ENCODE measurements at regions not wholly inside any gene's neighbourhood (a gene's known extent, or its start where the extent isn't known, plus 50 kb on each side); places are given as distances from the start of the nearest gene placed in this dataset.

- Mint-ChIP-seq H3K4me1 (peaks cover 2% of the 10 kb centered on the region), H3K9me3 (peaks cover 3% of the 10 kb centered on the region), H3K27ac (ENCODE audit: unreplicated experiment) (no peak overlapping the region), H3K36me3 (ENCODE audit: low read depth) (no peaks in the 10 kb centered on the region), H3K4me3 (no peak overlapping the region), H3K27me3 (ENCODE audit: low read depth) (no peaks in the 10 kb centered on the region)
- TF ChIP-seq, protein P1, sequence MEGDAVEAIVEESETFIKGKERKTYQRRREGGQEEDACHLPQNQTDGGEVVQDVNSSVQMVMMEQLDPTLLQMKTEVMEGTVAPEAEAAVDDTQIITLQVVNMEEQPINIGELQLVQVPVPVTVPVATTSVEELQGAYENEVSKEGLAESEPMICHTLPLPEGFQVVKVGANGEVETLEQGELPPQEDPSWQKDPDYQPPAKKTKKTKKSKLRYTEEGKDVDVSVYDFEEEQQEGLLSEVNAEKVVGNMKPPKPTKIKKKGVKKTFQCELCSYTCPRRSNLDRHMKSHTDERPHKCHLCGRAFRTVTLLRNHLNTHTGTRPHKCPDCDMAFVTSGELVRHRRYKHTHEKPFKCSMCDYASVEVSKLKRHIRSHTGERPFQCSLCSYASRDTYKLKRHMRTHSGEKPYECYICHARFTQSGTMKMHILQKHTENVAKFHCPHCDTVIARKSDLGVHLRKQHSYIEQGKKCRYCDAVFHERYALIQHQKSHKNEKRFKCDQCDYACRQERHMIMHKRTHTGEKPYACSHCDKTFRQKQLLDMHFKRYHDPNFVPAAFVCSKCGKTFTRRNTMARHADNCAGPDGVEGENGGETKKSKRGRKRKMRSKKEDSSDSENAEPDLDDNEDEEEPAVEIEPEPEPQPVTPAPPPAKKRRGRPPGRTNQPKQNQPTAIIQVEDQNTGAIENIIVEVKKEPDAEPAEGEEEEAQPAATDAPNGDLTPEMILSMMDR (conservative IDR thresholded peaks at IDR 0.05) = no peak
- DNase-seq (ENCODE audit: low read depth, low spot score) = no peak
Measured at GRCh38 chr4:135833529-135833928, 1631.9 kb upstream of the PABPC4L start.

DNA sequence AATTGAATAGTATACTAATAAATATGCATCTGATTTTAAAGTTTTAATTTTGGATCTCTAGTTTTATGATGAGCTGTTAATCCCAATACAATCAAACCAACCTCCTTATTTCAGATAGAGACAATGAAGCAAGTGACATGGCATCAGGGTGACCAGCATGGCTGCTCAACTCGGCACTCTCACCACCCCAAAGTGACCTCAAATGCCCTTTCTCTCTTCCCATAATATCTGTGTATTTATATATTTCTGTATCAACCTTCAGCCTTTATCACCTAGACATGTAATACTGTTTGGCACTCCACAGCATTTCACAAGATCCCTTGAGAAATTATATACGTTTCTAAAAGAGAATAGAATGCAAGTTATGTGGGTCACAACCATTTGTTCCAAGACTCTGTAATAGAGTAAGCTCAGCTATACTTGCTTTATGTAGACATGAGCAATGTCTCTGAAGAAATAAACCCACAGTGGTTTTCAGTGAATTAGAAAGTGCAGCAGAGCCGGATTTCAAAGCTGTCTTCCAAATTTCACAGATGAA lies 1623.2 kb upstream of the PABPC4L start:
- DNase-seq (ENCODE audit: low read depth, low spot score) = no peak
- TF ChIP-seq, protein P1 (conservative IDR thresholded peaks at IDR 0.05) = no peak
- Mint-ChIP-seq H3K4me3 (no peak overlapping the region), H3K27me3 (ENCODE audit: low read depth) (no peaks in the 10 kb centered on the region), H3K27ac (ENCODE audit: unreplicated experiment) (no peak overlapping the region), H3K36me3 (ENCODE audit: low read depth) (no peaks in the 10 kb centered on the region), H3K9me3 (no peaks in the 10 kb centered on the region), H3K4me1 (no peaks in the 10 kb centered on the region)

DNA sequence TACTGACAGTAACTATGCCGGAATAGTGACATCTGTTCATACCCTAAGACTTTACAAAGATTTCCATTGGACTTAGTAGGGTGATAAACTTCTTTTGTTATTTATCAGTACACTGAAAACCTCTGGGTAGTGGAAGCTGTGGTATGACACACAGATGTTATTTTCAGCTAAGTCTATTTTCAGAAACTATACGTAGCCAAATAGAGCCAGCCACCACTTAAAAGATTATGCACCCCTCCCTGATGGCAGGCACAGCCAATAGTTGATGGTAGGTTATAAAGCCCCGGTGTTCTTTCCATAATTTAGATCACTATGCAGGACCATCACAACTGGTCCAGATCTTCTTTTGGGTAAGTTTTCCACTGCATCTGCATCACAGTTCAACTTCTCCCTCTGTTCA lies 1603.2 kb upstream of the PABPC4L start:
- DNase-seq (ENCODE audit: low read depth, low spot score) = no peak
- H3K36me3 Mint-ChIP-seq (ENCODE audit: low read depth) = no peaks in the 10 kb centered on the region
- H3K4me1 Mint-ChIP-seq = no peaks in the 10 kb centered on the region
- TF ChIP-seq, protein P1 (conservative IDR thresholded peaks at IDR 0.05) = no peak
- no peaks in the 10 kb centered on the region for H3K9me3 Mint-ChIP-seq
- no peak overlapping the region for H3K27ac Mint-ChIP-seq (ENCODE audit: unreplicated experiment)
- no peaks in the 10 kb centered on the region for H3K27me3 Mint-ChIP-seq (ENCODE audit: low read depth)
- H3K4me3 Mint-ChIP-seq = no peak overlapping the region

- no peak overlapping the region for H3K27ac Mint-ChIP-seq (ENCODE audit: unreplicated experiment)
Measured at GRCh38 chr4:135777361-135777760, 1575.8 kb upstream of the PABPC4L start.

DNA sequence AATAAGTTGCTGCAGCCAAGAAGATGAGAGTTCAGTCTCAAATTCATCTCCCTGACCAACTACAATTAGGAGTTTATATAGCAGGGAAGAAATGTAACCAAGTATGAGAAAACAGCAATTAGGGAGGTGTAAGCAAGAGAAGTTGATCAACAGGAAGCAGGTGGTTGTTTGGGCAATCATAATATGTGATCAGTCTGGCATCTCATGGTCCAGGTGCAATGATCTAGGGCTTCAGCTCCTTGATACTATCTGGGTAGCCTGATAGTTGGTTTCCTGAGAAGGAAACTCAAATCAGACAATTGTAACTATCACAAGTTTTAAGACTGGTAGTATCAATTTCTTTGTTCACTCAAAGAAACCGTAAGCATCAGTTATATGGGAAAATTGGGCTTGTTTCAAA lies 1574.3 kb upstream of the PABPC4L start:
- Mint-ChIP-seq H3K27ac (ENCODE audit: unreplicated experiment) (no peak overlapping the region), H3K4me3 (no peak overlapping the region), H3K4me1 (peaks cover 7% of the 10 kb centered on the region), H3K27me3 (ENCODE audit: low read depth) (no peaks in the 10 kb centered on the region), H3K36me3 (ENCODE audit: low read depth) (no peaks in the 10 kb centered on the region), H3K9me3 (peaks cover 5% of the 10 kb centered on the region)
- DNase-seq (ENCODE audit: low read depth, low spot score) = no peak
- TF ChIP-seq, protein P1 (conservative IDR thresholded peaks at IDR 0.05) = no peak

More at GRCh38 chr4:135777361-135777760, 1575.8 kb upstream of the PABPC4L start:
- no peak overlapping the region for H3K4me3 Mint-ChIP-seq
- no peak for DNase-seq (ENCODE audit: low read depth, low spot score)
- H3K27me3 Mint-ChIP-seq (ENCODE audit: low read depth) = no peaks in the 10 kb centered on the region
- no peaks in the 10 kb centered on the region for H3K9me3 Mint-ChIP-seq
- no peaks in the 10 kb centered on the region for H3K4me1 Mint-ChIP-seq
- H3K36me3 Mint-ChIP-seq (ENCODE audit: low read depth) = no peaks in the 10 kb centered on the region
- TF ChIP-seq, protein P1 (conservative IDR thresholded peaks at IDR 0.05) = no peak
